Fibroblast of skin of back (primary cell): ENCODE measurements at regions not wholly inside any gene's neighbourhood (a gene's known extent, or its start where the extent isn't known, plus 50 kb on each side); places are given as distances from the start of the nearest gene placed in this dataset.
"Not testable (repeated sequence)": the region's sequence is repeated elsewhere in the genome, so short reads cannot be mapped to it uniquely, and the experiment has no call there.

ENCODE experiments used
- DNase-seq: peaks from one replicate; pipeline ENCODE4 v3.0.0-alpha.2; 2013

DNA sequence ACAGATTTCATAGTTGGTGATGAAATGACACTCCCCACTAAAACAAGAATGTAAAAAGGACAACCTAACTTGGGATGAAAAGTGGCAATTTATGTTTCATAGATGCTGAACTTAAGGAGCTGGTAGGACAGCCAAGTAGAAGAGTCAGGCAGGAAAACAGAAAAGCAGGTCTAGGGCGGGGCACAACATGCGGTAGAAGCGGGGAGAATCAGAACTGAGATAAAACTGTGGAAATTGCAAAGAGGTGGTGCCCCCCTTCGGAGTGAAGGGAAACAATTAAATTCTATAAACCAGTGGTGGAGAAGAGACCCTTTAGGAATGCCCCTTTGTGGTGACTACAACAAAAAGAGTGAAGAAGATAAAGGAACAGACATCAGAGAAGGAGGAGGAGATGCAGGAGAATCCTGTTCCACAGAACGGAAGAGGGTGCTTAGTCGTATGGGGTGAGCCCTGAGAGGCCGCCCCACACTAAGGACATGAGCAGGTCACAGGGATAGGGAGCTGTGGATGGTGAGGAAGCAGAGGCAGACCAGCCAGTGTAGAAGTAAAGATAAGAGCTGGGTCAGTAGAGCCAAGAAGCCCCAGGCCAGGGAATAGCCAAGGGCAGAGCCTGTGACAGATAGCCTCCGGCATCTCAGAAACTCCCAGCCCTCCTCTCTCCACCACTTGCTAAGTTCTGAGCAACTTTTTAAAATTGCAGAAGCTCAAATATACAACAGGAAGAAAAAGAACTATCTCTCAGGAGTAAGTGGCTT lies 100.3 kb upstream of the DOCK9 start:
- no peak for DNase-seq

GRCh38 chr13:99080131-99080530 lies 102.3 kb upstream of the DOCK9 start:
- DNase-seq = no peak

DNA sequence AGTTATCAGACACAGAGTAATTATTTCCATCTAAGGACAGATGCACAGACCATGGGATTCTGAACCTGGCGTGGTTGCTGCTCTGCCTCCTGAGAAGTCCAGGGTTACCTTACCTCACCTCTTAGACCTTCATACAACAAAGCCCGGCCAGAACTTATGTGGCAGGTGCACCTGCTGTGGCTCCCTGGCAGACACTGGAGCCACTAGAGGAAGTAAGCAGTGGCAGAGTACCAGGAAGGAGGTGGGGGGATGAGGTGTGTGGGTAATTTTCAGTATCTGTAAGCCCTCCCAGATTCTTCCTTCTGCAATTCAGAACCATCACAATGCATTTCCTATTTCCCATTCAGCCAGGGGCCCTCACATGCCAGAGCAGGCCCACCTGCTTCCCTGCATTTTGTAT lies 106.1 kb upstream of the DOCK9 start:
- DNase-seq = no peak

GRCh38 chr13:99085139-99085807 lies 107.4 kb upstream of the DOCK9 start:
- no peak for DNase-seq

DNA sequence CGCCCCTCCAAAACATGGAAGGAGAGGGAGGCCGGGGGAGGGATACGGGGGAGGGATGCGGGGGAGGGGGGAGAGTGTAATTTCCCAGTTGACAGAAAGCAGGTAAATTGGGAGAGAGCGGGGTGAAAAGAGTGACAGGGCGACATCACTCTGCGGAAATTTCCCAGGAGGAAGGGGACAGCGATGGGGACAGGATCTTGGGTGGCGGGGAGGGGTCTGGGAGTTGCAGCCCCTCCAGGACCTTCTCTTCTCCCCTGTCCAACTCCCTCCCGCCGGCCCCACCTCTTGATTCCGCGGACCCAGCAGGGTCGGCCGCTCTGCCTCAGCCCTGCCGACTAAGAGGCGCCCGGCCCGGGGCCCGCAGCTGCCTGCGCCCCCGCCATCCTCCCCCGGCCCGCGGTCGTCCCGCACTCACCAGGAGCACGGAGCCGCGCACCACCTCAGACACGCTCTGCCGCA lies 108.0 kb upstream of the DOCK9 start:
- no peak for DNase-seq

DNA sequence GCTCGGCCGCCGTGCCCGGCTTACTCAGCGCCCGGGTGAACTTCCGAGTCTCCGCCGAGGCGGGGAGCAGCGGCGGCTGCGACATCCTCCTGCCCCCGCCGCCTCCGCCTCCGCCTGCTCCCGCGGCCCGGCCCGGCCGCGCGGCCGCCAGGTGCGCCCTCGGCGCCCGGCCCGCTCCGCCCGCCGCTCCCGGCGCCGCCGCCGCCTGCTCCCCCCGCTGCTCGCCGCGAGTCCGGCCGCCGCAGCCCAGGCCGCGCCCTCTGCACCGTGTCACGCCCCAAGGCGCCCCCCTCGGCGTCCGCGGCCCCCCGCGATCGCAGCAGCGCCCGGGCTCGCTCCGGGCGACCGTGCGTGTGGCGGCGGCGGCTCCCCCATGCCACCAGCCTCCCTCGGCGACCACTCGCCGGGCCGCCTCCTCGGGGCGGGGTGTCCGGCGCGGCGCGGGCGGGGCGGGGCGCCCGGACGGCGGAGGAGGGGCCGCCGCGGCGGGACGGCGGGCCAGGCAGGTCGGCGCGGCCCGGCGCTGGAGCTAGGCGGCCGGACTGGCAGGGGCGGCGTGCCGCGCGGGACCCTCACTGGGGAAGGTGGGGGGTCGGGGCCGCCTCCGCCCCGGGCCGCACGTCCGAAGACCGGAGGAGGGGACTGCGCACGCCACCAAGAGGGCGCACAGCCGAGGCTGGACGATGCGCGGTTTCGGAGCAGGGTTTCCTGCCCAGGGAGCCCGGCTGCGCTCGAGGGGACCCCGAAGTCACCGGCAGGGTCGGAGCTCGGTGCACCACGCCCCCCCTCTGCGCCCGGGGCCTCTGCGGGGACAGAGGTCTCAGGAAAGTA lies 108.6 kb upstream of the DOCK9 start:
- DNase-seq = peak; percentile 66

DNA sequence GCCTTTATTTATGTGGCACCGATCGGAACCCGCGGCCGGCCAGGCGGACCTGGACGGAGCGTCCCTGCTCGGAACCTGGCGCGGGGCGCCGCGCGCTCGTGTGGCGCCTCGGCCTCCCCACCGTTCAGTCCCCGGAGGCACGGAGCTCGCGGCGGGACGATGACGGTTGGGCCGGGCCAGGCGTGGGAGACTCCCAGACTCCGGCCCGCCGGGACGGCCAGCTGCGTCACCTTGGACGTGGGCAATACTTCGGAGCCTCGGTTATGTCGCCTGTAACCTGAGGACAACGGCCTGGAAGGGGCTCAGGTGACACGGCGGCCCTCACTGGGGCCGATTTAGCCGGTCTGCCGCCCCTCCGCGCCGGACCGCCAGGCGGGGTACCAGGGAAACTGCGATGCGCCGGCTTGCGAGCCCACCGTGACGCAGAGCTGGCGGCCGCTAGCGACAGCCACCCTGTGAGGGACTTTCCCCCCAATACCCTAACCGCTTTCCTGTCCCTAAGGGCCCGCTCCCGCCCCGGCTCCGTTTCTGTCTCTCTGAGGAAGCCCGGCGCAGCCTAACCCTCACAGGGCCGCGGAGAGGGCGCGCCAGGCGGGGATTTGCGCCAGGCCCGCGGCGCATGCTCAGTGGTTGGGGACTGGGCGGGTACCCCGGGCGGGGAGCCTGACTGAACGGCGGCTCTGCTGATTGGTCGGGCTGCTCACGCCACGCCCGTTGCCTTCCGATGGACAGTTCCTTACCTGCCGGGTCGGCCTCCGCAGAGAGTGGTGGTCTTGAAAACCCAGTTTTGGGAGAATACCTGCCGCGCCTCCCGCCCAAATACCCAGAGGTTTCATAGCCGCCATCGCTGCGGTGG lies 109.5 kb upstream of the DOCK9 start:
- peak; percentile 85 for DNase-seq

GRCh38 chr13:99087954-99088491 lies 110.2 kb upstream of the DOCK9 start:
- no peak for DNase-seq

DNA sequence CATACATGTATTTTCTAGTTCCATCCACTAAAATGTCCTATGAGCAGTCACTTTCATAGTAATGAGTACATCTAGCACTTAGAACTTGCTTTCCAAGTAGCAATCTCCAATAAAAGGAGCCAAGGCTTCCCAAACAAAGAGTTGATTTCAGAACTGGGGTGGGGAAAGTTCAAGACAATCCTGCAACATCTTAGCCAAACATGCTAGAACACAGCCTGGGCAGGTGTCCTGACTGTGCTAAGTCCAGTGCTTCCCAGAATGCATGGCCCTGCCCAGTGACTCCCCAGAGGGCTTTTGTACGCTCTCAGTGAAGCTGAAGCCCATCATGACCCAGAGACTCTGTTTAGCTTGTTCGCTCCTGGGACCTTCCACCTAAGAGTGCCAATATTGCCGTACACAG lies 106.7 kb upstream of the UBAC2 start:
- no peak for DNase-seq

DNA sequence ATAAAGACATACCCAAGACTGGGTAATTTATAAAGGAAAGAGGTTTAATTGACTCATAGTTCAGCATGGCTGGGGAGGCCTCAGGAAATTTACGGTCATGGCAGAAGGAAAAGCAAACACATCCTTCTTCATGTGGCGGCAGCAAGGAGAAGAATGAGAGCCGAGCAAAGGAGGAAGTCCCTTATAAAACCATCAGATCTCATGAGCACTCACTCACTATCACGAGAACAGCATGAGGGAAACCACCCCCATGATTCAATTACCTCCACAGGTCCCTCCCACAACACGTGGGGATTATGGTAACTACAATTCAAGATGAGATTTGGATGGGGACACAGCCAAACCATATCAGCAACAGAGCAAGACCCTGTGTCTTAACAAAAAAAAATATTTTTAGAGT lies 98.8 kb upstream of the UBAC2 start:
- not testable (repeated sequence) for DNase-seq

DNA sequence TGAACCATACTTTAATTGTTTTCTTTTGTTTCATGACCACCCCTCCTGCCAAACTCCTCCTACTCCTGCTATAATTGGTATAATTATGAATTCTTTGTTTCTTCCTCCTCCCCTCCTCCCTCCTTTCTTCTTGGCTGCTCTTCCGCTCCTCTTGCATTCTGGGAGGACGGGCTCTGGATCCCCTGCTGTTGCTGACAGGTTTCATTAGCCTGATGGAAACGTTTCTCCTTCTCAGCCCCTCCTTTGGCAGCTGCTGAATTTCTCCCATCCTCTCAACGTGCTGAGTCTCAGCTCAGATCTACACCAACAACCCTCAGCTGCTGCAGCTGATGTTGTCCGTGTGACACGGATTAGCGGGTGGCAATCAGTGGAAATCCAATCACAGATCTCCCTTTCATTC lies 97.1 kb upstream of the UBAC2 start:
- peak; percentile 37 for DNase-seq

DNA sequence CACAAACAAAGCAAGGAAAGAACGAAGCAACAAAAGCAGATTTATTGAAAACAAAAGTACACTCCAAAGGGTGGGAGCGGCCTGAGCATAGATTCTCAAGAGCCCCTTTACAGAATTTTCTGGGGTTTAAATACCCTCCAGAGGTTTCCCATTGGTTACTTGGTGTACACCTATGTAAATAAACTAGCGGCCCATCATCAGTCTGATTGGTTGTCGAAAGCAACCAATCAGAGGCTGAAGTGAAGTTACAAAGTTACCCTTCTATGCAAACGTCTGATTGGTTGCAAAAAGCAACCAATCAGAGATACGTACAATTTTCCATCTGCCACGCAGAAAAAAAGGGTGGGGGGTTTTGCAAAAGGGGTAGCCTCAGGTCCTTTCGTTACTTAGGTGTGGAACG lies 96.3 kb upstream of the UBAC2 start:
- no peak for DNase-seq

DNA sequence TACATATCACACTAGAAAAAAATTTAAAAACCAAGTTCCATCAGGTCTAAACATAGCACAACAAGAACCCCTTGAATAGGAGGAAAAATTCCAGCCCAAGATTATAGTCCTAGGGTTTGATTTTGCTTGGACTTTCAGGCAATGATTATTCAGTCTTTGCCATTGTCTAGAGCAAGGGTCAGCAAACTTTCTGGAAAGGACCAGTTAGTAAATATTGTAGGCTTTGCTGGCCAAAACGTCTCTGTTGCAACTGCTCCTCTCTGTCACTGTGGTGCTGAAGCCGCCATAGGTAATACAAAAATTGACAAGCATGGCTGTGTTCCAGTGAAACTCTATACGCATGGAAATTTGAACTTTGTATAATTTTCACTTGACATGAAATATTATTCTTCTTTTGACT lies 95.5 kb upstream of the UBAC2 start:
- DNase-seq = no peak

- DNase-seq = no peak
These were observed 87.3 kb upstream of the UBAC2 start for GRCh38 chr13:99113351-99113750.

GRCh38 chr13:99118179-99118578 lies 82.5 kb upstream of the UBAC2 start:
- no peak for DNase-seq

DNA sequence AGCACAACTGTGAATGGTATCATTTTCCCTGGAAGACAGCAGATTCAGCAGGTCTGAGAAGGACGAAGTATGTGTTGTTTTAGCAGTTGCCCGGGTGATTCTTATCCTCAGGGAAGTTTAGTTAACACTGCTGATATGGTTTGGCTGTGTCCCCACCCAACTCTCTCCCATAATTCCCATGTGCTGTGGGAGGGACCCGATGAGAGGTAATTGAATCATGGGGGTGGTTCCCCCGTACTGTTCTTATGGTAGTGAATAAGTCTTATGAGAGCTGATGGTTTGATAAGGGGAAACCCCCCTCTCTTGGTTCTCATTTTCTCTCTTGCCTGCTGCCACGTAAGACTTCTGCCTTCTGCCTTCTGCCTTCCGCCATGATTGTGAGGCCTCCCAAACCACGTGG lies 81.0 kb upstream of the UBAC2 start:
- DNase-seq = no peak

GRCh38 chr13:99120751-99121150 lies 79.9 kb upstream of the UBAC2 start:
- no peak for DNase-seq

GRCh38 chr13:99122171-99122570 lies 78.5 kb upstream of the UBAC2 start:
- DNase-seq = no peak

DNA sequence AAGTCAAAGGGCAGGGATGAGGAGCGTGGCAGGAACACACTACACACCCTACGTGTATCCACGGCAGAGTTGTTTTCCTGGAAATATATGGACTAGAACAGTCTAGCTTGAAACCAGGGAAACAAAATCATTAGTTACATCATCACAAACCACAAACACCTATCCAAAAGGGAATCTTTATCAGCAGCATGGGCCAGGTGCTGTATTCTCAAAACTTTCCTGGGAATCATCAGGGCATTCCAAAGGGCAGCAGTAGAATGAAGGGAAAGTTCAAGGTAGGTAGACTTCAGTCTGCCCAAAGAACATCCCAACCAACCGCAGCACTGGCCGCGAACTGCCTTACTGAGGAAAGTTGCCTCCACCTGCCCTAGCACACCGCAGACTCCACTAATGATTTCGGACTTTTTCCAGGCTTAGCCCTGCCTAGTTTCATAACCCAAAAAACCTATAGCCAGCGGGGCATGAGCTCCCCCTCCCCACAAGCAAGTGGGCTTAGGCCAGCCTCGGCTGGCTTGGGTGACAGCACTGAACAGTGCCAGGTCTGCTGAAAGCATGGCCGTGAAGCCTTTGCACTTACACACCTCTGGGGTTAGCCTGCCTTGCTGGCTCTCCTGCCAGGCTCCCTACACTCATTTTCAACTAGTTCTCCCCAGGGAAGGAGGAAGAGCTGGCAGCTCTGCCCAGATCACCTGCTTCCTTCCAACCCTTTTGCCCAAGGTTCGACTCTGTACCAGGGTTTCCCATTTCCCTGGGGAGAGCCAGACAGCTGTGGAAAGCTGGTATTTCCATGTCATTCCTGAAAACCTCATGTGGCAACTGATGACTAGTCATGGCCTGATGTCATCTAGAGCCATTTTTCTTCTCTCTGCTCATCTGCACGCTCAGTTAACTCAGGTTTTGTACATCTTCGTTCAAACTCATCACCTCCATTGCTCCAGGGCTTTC lies 77.3 kb upstream of the UBAC2 start:
- peak; percentile 79 for DNase-seq

DNA sequence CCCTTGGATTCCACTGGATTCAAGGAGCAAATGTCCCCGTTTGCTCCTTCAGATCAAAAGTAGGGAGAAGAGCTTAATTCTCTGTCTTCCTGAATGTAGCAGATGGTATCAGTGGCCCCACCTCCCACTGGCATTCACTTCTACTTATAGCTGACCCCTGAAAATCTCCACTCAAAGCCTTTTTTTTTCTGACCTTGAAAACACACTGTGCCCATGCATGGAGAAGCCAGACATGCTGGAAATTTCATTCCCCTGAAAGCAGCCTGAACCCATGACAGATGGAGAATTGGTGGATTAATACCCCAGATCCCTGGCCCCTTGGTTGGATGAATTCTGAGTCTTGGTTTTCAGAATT lies 76.6 kb upstream of the UBAC2 start:
- no peak for DNase-seq

DNA sequence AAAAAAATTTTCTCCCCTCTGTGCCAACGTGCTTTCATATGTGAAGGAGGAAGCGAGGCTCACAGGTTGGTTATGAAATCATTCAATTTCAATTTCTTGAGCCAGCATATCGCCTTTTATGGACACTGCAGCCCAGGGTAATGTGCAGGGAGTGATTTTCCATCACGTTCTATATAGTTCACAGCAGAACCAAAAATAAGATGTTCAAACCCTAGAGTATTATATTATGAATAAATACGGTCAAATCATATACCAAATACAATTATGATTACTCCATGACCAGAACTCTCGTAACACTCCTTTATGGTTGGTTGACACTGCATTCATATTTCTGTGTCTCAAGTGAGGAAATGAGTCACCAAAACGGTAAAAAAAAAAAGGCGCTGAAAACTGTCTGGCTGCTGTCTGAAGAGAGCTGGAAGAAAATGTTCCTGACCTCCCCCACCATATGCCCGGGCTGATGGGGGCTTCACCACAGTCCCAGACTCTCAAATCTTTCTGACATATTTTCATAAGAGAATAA lies 75.8 kb upstream of the UBAC2 start:
- DNase-seq = peak; percentile 91
